AG10803 (cell line): ENCODE measurements at regions not wholly inside any gene's neighbourhood (a gene's known extent, or its start where the extent isn't known, plus 50 kb on each side); places are given as distances from the start of the nearest gene placed in this dataset.

ENCODE experiments used
- DNase-seq: peaks from one replicate; pipeline ENCODE4 v3.0.0; 2010; ENCODE audit warnings: low read depth
- H3K4me3 ChIP-seq: 2 replicates; pipeline ENCODE4 v1.5.1; 2011; ENCODE audit warnings: mild to moderate bottlenecking, low read length, control low read depth
- TF ChIP-seq, protein P1 (sequence below): conservative IDR thresholded peaks from 2 replicates; pipeline ENCODE4 v1.5.1; 2011; ENCODE audit warnings: mild to moderate bottlenecking, low read length, control low read depth, inconsistent platforms

DNA sequence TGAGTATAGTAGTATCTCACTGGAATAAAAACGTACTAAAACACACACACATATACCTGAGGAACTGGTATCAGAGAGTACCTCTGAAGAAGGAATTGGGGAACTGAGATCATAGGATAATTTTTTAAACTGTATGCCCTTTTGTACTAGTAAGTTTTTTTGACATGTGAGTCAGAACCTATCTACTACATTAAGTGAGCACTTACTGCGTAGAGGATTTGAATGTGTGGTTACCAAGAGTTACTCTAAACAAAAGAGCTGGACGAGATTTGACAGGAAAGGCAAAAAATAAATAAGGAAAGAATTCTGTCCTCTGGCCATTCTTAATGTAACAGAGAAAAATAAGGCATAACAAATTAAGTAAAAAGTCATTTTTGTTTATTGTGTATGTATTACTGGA lies 546.5 kb upstream of the FAT1 start:
- no peak for DNase-seq
- no peak overlapping the region for H3K4me3 ChIP-seq
- TF ChIP-seq, protein P1, sequence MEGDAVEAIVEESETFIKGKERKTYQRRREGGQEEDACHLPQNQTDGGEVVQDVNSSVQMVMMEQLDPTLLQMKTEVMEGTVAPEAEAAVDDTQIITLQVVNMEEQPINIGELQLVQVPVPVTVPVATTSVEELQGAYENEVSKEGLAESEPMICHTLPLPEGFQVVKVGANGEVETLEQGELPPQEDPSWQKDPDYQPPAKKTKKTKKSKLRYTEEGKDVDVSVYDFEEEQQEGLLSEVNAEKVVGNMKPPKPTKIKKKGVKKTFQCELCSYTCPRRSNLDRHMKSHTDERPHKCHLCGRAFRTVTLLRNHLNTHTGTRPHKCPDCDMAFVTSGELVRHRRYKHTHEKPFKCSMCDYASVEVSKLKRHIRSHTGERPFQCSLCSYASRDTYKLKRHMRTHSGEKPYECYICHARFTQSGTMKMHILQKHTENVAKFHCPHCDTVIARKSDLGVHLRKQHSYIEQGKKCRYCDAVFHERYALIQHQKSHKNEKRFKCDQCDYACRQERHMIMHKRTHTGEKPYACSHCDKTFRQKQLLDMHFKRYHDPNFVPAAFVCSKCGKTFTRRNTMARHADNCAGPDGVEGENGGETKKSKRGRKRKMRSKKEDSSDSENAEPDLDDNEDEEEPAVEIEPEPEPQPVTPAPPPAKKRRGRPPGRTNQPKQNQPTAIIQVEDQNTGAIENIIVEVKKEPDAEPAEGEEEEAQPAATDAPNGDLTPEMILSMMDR: no peak

DNA sequence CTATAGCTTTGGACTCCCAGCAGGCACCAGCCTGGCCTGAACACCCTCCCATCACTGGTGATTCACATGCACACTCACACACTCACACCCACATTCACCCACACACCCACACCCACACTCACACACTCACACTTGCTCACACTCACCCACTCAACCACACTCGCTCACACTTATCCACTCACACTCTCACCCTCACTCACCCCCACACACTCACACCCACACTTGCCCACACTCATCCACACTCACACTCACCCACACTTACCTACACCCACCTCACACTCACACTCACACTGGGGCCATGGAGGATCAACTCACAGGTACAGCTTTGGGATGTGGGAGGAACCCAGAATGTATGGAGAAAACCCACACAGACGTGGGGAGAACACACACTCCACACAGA lies 548.2 kb upstream of the FAT1 start:
- H3K4me3 ChIP-seq: no peak overlapping the region
- no peak for DNase-seq
- TF ChIP-seq, protein P1: no peak

DNA sequence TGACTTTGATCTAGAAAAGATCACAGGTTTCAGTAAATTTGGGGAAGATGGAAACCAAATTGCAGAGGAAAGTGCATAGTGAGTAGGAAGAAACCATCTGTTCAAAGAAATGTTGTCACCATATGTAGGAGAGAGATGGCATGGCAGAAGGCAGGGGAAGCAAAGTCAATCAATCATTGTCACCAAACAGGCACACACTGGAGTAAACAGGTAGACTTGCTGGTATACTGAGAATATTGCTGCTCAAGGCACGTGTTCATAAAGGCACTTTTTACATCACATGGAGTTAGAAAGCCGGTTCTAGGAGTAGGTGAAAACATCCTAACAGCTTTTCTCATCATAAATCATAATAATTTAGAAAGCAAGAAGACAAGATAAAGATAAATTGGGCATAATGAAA lies 550.5 kb upstream of the FAT1 start:
- no peak overlapping the region for H3K4me3 ChIP-seq
- DNase-seq: no peak
- TF ChIP-seq, protein P1: no peak

DNA sequence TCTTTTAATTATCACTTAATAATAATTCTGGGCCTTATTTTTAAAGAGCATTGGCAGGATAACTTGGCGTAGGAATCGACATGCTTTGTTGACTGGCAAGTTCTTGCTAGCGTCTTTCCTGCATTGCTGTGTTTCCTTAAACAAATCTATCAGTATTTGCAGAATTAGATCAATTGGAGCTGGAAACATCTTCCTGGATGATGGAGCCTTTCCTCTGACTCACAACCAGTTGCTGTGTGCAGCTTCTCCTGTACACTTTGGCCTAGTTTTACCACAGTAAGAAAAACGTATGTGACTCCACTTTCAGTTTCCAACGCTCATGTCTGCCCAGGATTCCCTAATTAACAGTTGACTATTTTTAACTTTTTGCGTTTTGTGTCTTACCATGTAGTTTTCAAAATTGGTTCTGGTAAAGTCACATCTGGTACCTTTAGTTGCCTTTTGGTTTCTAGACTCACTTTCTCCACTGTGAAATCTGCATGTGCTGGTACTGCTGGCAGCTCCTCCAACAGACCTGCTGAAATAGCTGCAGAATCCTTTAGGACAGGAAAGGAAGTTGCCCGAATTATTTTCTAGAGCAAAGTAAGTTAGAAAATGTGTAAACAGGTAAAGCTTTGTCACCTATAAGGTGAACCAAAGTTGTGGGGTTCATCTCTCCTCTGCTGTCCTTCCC lies 553.2 kb upstream of the FAT1 start:
- peak; percentile 40 for DNase-seq
- H3K4me3 ChIP-seq: peak overlapping the region; percentile 29; the same call in 1 of the 2 replicates
- TF ChIP-seq, protein P1: no peak

DNA sequence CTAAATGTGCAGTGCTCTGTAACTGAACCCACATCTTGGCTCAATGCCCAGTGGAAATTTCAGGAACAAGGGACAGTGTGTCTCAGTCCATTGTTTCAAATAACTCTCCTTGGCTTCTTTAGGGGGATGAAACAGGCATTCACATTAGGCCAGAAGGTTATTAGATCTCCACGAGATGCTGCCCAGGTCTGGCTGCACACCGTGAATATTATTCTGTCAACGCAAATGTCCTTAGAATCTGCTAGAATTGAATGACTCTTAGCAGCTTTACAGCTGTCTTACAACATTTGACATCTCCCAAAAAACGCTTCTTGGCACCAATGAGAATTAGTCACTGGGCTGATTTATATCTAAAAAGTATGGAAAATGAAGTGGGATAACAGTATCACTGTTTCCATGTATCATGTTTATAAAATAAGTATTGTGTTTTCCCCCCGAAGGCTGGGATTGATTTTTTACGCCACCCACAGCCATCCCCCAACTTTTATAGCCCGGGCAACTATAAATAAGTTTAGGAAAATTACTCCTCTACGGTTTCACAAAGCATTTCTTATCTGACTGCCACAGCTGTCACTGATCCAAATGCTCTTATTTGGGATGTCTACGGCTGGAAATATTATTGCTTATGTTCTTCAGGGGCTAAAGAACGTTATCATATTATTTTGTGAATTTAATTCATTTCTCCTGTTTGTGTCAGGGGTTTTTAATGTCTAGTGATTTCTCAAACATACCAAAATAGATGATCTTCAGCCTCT lies 559.7 kb upstream of the FAT1 start:
- DNase-seq: peak; percentile 22
- no peak overlapping the region for H3K4me3 ChIP-seq
- TF ChIP-seq, protein P1: no peak

DNA sequence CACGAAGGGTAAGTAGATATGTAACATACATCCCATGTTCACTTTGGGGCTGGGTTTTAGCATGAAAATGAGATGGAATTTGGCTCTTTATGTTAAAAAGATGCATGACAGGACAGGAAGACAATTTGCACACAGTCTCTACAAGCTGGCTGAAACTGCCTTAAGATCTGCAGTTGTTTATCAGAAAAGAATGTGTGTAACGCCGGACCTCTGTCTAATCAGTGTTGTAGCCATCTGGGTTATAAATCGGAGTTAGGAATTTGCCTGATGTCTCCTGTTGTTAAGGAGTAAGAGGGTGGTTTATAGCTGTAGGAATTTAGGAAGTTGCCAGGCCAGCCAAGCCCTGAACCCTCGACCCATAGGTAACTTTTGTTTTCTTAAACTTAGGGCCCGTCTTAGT lies 562.9 kb upstream of the FAT1 start:
- TF ChIP-seq, protein P1: no peak
- DNase-seq: peak; percentile 73
- no peak overlapping the region for H3K4me3 ChIP-seq

DNA sequence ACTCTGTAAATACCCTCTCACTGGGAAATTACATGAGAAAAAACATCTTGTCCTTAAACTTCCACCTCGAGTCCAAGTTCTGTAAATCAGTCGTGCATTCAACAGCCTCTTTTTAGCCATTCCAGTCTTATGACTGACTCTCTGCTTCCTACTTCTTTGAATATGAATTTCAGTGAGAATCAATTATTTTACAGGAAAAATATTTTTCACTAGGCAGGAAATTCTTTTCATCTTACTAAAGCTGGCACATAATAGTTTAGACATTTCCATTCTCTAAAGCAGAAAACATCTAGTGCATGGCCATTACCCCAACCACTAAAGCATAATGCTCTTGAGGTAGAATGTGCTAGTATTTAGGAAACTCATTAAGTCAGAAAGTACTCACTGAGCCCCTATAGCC lies 565.7 kb upstream of the FAT1 start:
- DNase-seq: peak; percentile 55
- TF ChIP-seq, protein P1: no peak
- no peak overlapping the region for H3K4me3 ChIP-seq
